GM18873 (cell line): ENCODE measurements at regions not wholly inside any gene's neighbourhood (a gene's known extent, or its start where the extent isn't known, plus 50 kb on each side); places are given as distances from the start of the nearest gene placed in this dataset.

Experiments used
- ATAC-seq: cut with Tn5 transposase; IDR thresholded peaks from one replicate; pipeline ENCODE4 v1.9.1; 2021; ENCODE audit warnings: mild to moderate bottlenecking, moderate library complexity, moderate number of reproducible peaks; ENCODE audit not compliant: unreplicated experiment, low FRiP score

DNA sequence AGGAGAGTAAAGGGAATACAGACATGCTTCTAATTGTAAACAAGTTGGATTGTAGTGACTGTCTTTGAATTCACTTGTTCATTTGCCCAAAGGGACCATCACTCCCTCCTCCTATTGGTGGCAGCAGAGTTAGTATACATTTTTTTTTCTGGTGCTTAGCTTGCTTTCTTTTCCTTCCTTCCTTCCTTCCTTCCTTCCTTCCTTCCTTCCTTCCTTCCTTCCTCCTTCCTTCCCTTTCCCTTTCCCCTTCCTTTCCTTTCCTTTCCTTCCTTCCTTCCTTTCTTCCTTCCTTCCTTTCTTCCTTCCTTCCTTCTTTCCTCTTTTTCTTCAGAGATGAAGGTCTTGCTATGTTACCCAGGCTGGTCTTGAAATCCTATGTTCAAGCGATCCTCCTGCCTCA lies 94.8 kb upstream of the ATP6AP2 start:
- no peak for ATAC-seq

DNA sequence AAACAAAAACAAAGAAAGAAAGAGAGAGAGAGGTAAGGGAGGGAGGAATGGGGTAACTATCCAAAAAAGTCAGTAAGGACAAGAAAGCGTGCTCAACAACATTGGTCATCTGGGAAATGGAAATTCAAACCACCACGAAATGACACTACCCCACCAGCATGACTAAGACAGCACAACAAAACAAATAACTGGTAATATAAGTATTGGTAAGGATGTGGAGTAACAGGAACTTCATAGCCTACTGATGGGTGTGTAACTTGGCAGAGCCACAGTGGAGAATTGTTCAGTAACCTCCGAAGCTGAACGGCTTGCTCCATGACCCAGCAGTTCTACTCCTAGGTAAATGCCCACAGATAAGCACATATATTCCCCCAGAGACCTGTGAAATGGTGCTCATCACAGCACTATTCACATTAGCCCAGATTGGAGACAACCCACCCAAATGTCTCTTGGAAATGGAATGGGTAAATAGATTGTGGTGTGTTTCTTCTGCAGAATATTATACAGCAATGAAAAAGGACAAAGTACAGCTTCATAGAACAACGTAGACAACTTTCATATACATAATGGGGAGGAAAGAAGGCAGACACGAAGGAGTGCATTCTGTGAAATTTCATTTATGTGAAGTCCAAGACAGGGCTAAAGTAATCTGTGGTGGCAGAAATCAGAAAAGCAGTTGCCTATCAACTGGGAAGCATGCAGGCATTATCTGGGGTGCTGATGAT lies 95.5 kb upstream of the ATP6AP2 start:
- no peak for ATAC-seq

DNA sequence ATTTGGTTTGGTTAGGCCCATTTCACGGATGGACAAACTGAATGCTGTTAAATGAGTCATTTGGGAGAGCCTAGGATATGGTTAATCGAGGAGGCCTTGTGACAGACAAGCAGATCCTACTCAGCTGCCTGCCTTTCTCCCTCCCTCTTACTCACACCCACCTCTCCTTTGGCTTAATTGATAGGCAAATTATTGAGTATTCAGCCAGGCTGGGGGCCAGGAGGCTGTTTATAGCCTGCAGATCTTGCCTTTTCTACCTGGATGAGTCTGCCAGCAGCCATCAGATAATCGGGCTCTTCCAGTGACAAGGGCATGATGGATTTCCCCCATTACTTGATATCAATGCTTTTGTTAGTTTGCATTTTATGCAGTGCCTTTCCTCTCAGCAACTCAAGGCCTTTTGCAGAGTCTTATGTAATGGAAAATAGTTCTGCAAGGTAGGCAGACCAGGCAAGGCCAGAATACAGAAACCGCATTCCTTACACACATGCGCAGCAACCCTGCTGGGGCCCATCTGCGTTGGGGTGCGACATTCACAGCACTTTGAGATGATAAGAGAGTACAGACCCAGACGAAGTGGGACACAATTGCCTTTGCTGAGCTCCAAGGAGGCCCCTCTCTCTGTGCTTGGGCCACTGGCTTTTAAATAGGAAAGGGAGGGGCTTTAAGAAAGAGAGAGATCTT lies 96.2 kb upstream of the ATP6AP2 start:
- ATAC-seq: no peak

- no peak for ATAC-seq
These were observed 97.3 kb upstream of the ATP6AP2 start for GRCh38 chrX:40483502-40483901.

DNA sequence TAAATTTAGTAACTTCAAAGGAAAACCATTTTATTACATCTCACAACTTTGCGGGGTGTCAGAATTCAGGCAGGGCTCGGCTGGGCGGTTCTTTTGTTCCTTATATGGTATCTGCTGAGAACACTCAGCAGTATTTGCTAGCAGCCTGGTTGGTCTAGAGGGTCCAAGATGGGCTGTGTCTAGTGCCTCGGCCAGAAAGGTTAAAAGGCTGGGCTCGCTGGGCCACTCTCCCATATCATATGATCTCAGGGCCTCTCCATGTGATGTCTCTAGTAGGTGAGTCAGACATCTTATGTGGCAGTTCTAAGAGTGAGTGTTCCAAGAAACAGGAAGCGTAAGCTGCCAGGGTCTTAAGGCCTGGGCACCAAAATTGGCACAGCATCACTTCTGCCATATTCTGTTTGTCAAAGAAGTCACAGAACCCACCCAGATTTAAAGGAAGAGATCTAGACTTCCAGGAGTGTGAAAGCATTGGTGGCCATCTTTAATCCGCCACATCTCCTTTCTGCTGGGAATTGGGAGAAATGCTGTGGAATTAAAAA lies 100.9 kb upstream of the ATP6AP2 start:
- no peak for ATAC-seq

DNA sequence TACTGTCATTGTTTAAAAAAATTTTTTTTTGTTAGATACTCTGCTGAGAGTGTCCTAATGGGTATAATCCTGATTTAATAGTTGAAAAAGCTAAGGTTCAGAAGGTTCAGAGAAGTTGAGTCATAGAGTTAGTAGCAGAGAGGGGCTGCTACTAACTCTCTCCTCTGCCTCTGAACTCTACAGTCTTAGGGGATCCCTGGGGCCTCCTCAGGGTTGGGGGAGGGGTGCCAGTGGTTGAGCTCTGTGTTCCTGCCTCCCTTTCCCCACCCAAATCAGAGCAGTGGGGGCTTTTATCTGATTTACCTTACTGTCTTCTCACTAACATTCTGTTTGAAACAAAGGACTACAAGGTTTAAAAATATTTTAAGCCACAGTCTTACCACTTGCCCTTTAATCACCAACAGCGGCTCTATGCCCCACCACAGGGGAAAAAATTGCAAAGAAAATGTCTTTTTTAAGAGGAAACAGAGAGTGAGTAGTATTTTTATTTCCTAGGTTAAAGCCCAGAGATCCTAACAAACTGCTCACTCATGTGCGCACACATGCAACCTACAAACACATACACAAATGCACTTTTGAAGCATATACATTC lies 102.2 kb upstream of the ATP6AP2 start:
- ATAC-seq: no peak

DNA sequence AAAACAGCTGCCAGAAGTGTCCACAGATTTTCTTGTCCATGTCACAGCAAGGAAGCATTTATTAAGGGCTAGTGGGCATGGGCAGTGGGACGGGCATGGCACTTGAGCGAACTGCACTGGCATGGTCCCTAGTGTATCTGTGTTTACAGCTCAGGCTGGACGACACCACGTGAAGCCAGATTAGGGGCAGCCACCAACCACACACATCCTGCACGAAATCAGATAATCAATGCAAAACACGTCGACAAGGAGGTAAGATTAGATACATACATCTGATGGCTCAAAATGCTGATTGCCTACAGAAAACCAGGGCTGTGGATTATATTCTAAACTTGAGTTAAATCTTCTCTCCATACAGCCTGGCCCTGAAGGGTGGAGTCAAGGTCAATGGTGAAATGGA lies 103.8 kb upstream of the ATP6AP2 start:
- ATAC-seq: no peak

DNA sequence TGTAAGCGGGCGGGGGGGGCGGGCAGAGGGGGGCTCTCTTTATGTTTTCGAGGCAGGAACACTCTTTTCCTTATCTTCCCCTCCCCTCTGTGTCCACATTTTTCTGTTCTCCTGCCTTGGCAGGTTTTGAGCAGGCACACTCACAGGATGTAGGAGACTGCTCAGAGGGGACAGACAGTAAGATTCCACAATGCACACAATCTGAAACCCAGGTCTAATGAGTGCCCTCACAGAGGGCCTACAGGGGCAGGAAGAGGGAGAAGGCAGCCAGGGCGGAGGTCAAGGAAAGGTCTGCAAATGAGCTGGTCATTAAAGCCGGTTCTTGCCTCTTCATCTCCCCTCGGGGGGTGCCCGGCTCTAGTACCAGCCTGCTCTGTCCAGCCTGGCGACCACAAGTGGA lies 106.1 kb upstream of the ATP6AP2 start:
- no peak for ATAC-seq

- ATAC-seq: no peak
These were observed 106.6 kb upstream of the ATP6AP2 start for GRCh38 chrX:40474205-40474626.

- ATAC-seq: no peak
These were observed 107.1 kb upstream of the ATP6AP2 start for GRCh38 chrX:40473460-40474204.

GRCh38 chrX:40471965-40472648 lies 108.7 kb upstream of the ATP6AP2 start:
- ATAC-seq: no peak

DNA sequence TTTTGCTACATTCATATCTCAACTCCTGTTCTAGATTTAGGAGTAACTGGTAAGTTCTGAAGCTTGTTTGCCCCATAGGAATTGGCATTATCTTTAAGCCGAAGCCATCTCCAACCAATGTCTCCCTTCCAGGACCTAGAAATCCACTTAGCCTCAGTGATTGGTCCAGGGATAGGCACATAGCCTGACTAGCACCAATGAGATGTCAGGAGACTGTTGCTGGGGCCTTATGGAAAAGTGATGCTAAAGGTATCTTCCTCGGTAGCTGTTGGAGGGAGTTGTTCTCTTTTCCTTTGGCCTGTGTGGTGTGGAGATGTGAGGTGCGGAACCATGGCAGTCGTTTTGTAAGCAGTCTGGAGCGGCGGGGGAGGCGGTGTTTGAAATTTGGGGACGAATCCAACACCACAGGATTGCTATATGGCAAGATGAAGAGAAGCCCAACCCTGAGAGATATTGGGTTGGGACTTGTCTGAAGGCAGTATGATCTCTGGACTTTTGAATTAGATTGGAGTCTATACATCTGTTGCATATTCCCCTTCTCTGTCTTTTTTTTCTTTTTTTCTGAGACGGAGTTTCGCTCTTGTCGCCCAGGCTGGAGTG lies 109.8 kb upstream of the ATP6AP2 start:
- ATAC-seq: no peak

GRCh38 chrX:40469316-40469715 lies 111.5 kb upstream of the ATP6AP2 start:
- ATAC-seq: no peak

DNA sequence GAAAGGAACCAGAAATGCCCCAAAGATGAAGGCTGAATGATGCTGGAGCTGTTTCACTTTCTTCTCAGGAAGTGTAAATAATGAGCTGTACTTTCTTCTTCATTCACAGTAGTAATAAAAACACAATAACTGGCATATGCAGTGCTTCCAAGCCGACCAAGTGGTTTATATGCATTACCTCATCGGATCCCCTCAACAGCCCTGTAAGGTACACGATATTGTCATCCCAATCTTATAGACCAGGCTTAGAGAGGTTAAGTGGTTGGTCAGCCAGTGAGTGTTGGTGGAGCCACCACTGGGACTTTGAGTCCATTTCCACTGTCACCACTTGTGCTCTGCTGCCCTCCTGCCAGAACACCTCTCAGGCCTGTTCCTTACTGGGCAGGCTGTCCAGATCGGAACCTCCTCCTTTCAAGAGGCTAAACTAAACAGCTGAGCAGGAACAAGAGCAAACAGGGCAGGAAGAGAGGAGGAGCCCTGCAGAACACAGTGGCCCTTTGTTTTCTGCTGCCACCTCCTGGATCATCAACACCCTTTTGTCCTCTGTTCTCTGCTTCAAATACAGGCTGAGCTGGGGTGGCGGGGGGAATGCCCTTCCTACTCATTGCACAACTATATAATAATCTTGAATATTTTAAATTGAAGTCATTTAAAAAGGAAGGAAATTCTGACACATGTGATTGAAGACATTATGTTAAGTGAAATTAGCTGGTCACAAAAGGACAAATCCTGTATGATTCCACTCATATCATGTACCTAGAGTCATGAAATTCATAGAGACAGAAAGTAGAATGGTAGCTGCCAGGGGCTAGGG lies 112.5 kb upstream of the ATP6AP2 start:
- no peak for ATAC-seq

DNA sequence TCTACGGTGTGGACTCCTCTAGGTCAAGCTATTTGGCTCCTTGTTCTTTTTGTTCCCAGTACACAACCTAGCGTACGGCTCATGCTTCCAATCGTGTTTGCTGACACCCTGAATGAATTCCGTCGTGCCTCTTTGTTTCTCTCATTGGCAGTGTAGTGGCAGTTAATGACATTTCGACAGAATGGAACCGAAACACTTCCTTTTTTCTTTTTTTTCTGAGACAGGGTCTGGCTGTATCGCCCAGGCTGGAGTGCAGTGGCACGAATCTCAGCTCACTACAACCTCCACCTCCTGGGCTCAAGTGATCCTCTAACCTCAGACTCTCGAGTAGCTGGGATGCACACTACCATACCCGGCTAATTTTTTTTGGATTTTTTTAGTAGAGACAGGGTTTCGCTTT lies 113.3 kb upstream of the ATP6AP2 start:
- no peak for ATAC-seq

GRCh38 chrX:40465735-40466551 lies 114.8 kb upstream of the ATP6AP2 start:
- ATAC-seq: no peak

DNA sequence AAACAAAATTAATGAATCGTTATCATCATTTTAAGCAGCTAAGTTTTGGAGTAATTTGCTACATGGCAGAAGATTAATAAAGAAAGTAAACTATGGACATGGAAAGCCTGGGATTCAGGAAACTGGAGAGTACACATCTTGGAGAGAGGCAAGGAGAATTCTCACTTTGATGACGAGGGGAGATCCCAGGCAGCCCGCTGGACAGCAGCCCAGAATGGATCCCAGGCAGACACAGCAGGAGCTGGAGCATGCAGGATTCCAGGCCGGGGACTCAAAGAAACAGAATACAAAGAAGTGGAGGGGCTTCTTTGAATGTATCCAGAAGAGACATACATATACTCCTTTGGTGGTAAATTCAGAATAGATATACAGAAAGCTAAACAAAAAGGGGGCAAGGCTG lies 118.0 kb upstream of the ATP6AP2 start:
- ATAC-seq: no peak

DNA sequence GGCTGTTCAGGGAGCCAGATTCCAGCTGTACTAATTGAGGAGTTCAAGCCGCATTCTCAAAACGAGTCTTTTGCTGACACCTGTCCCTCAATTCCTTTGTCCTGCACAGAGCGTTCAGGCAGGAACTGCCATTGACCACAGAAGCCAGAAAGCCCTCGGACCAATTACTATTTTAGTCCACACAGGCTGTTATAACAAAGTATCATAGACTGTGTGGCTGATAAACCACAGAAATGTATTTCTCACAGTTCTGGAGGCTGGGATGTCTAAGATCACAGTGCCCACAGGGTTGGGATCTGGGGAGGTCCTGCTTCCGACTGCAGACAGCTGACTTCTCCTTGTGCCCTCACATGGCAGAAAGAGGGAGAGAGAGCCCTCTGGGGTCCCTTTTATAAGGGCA lies 119.8 kb upstream of the ATP6AP2 start:
- ATAC-seq: no peak
